HG02571 (cell line): ENCODE measurements at regions not wholly inside any gene's neighbourhood (a gene's known extent, or its start where the extent isn't known, plus 50 kb on each side); places are given as distances from the start of the nearest gene placed in this dataset.
"Not testable (repeated sequence)": the region's sequence is repeated elsewhere in the genome, so short reads cannot be mapped to it uniquely, and the experiment has no call there.

Experiments
- ATAC-seq: cut with Tn5 transposase; IDR thresholded peaks from one replicate; pipeline ENCODE4 v1.9.1; 2021; ENCODE audit warnings: mild to moderate bottlenecking, moderate library complexity; ENCODE audit not compliant: unreplicated experiment

GRCh38 chr9:41839786-41840185 is 289.4 kb downstream of the CNTNAP3B start:
- ATAC-seq = not testable (repeated sequence)

GRCh38 chr9:41838953-41839352 is 290.3 kb downstream of the CNTNAP3B start:
- not testable (repeated sequence) for ATAC-seq

- ATAC-seq = not testable (repeated sequence)
Measured at GRCh38 chr9:41838562-41838851, 290.7 kb downstream of the CNTNAP3B start.

GRCh38 chr9:41837684-41838561 is 291.3 kb downstream of the CNTNAP3B start:
- not testable (repeated sequence) for ATAC-seq

GRCh38 chr9:41833108-41833507 is 296.1 kb downstream of the CNTNAP3B start:
- not testable (repeated sequence) for ATAC-seq

- not testable (repeated sequence) for ATAC-seq
Measured at GRCh38 chr9:41824723-41825122, 304.5 kb downstream of the CNTNAP3B start.

GRCh38 chr9:41802706-41803105 is 326.5 kb downstream of the CNTNAP3B start:
- ATAC-seq = not testable (repeated sequence)

- ATAC-seq = not testable (repeated sequence)
Measured at GRCh38 chr9:41798684-41799083, 330.5 kb downstream of the CNTNAP3B start.

- ATAC-seq = not testable (repeated sequence)
Measured at GRCh38 chr9:41790719-41791363, 338.4 kb downstream of the CNTNAP3B start.

GRCh38 chr9:41790007-41790406 is 339.2 kb downstream of the CNTNAP3B start:
- ATAC-seq = not testable (repeated sequence)

GRCh38 chr9:41789387-41789786 is 339.8 kb downstream of the CNTNAP3B start:
- not testable (repeated sequence) for ATAC-seq

- not testable (repeated sequence) for ATAC-seq
Measured at GRCh38 chr9:41787951-41788350, 341.3 kb downstream of the CNTNAP3B start.

- ATAC-seq = not testable (repeated sequence)
Measured at GRCh38 chr9:41787270-41787669, 342.0 kb downstream of the CNTNAP3B start.

GRCh38 chr9:41784006-41784405 is 345.2 kb downstream of the CNTNAP3B start:
- not testable (repeated sequence) for ATAC-seq

- ATAC-seq = not testable (repeated sequence)
Measured at GRCh38 chr9:41783070-41783810, 346.0 kb downstream of the CNTNAP3B start.

- not testable (repeated sequence) for ATAC-seq
Measured at GRCh38 chr9:41781899-41782298, 347.3 kb downstream of the CNTNAP3B start.

GRCh38 chr9:41779897-41780406 is 349.3 kb downstream of the CNTNAP3B start:
- ATAC-seq = not testable (repeated sequence)

- ATAC-seq = not testable (repeated sequence)
Measured at GRCh38 chr9:41779192-41779591, 350.0 kb downstream of the CNTNAP3B start.

GRCh38 chr9:41778535-41779071 is 350.6 kb downstream of the CNTNAP3B start:
- ATAC-seq = not testable (repeated sequence)

GRCh38 chr9:41777536-41777935 is 351.7 kb downstream of the CNTNAP3B start:
- not testable (repeated sequence) for ATAC-seq

GRCh38 chr9:41772541-41772940 is 356.7 kb downstream of the CNTNAP3B start:
- ATAC-seq = not testable (repeated sequence)
